H54 (cell line): ENCODE measurements at regions not wholly inside any gene's neighbourhood (a gene's known extent, or its start where the extent isn't known, plus 50 kb on each side); places are given as distances from the start of the nearest gene placed in this dataset.
"Not testable (repeated sequence)": the region's sequence is repeated elsewhere in the genome, so short reads cannot be mapped to it uniquely, and the experiment has no call there.

ENCODE experiments used
- DNase-seq: peaks from one replicate; pipeline ENCODE4 v3.0.0; 2011; ENCODE audit warnings: low spot score, mixed read lengths; ENCODE audit not compliant: insufficient read length
- FAIRE-seq: peaks from 3 replicates; lab custom pipeline; 2011; peaks lifted over from hg19 to GRCh38; lab: Jason Lieb, UNC
- POLR2A ChIP-seq: IDR thresholded peaks from 2 replicates; pipeline ENCODE4 v1.6.1; 2011; ENCODE audit warnings: low read depth, mild to moderate bottlenecking, low read length

- DNase-seq (no peak), FAIRE-seq (no peak)
- TF ChIP-seq POLR2A: no peak
Observed at GRCh38 chr12:82300611-82301010, 57.6 kb downstream of the CCDC59 start.

- no peak for FAIRE-seq
- DNase-seq: no peak
- no peak for TF ChIP-seq POLR2A
Observed at GRCh38 chr12:82299319-82300025, 58.7 kb downstream of the CCDC59 start.

- no peak for TF ChIP-seq POLR2A
- FAIRE-seq (no peak), DNase-seq (no peak)
Observed at GRCh38 chr12:82290415-82290814, 67.8 kb downstream of the CCDC59 start.

GRCh38 chr12:82281335-82281734 is 76.9 kb downstream of the CCDC59 start:
- DNase-seq, FAIRE-seq: not testable (repeated sequence)

- no peak for TF ChIP-seq POLR2A
- DNase-seq (no peak), FAIRE-seq (no peak)
Observed at GRCh38 chr12:82279536-82280058, 78.6 kb downstream of the CCDC59 start.

GRCh38 chr12:82277582-82277981 is 80.6 kb downstream of the CCDC59 start:
- DNase-seq: no peak
- TF ChIP-seq POLR2A: no peak
- FAIRE-seq: no peak

GRCh38 chr12:82242729-82243128 is 115.5 kb downstream of the CCDC59 start:
- FAIRE-seq (no peak), DNase-seq (no peak)
- TF ChIP-seq POLR2A: no peak

- TF ChIP-seq POLR2A: no peak
- FAIRE-seq: no peak
- no peak for DNase-seq
Observed at GRCh38 chr12:82225871-82226270, 132.3 kb downstream of the CCDC59 start.

- FAIRE-seq: no peak
- no peak for DNase-seq
- no peak for TF ChIP-seq POLR2A
Observed at GRCh38 chr12:82223426-82223825, 134.8 kb downstream of the CCDC59 start.

- no peak for FAIRE-seq
- no peak for DNase-seq
- TF ChIP-seq POLR2A: no peak
Observed at GRCh38 chr12:82216475-82216874, 141.7 kb downstream of the CCDC59 start.

GRCh38 chr12:82213761-82214160 is 144.4 kb downstream of the CCDC59 start:
- no peak for FAIRE-seq

GRCh38 chr12:82210882-82211281 is 147.3 kb downstream of the CCDC59 start:
- FAIRE-seq (no peak), DNase-seq (no peak)
- TF ChIP-seq POLR2A: no peak

More at GRCh38 chr12:82213761-82214160, 144.4 kb downstream of the CCDC59 start:
- no peak for DNase-seq
- no peak for TF ChIP-seq POLR2A

- FAIRE-seq (no peak), DNase-seq (no peak)
- no peak for TF ChIP-seq POLR2A
Observed at GRCh38 chr12:82209533-82209932, 148.7 kb downstream of the CCDC59 start.

- no peak for TF ChIP-seq POLR2A
- DNase-seq (no peak), FAIRE-seq (no peak)
Observed at GRCh38 chr12:82207556-82207955, 150.6 kb downstream of the CCDC59 start.

GRCh38 chr12:82203086-82203485 is 155.1 kb downstream of the CCDC59 start:
- no peak for TF ChIP-seq POLR2A
- DNase-seq (no peak), FAIRE-seq (no peak)
